ENCODE measurements at regions not wholly inside any gene's neighbourhood (a gene's known extent, or its start where the extent isn't known, plus 50 kb on each side); places are given as distances from the start of the nearest gene placed in this dataset.

GRCh38 chr6:133707456-133707855, 181.5 kb upstream of the TCF21 start:
- no peak overlapping the region for H3K9ac ChIP-seq
- H4K20me1 ChIP-seq (ENCODE audit: insufficient read depth), result no peaks in the 10 kb centered on the region
- DNase-seq, result no peak
- no peaks in the 10 kb centered on the region for H3K36me3 ChIP-seq (replicated peaks in 1 of 2; ENCODE audit: control insufficient read depth in 1 of 2, insufficient read depth in 2 of 2, low read length in 1 of 2)
- no peaks in the 10 kb centered on the region for H3K9me3 ChIP-seq
- no peak overlapping the region for H3K27ac ChIP-seq (ENCODE audit: low read depth in 2 of 2, low read length in 1 of 2)
- H3K4me3 ChIP-seq (ENCODE audit: low read depth in 2 of 2, low read length in 1 of 2), result no peak overlapping the region
- no peaks in the 10 kb centered on the region for H3K79me2 ChIP-seq (ENCODE audit: insufficient read depth)
- TF ChIP-seq ZBTB33 (IDR thresholded peaks at IDR 0.05; ENCODE audit: borderline replicate concordance, low read depth) (no peak), RCOR1 (IDR thresholded peaks at IDR 0.05; ENCODE audit: low read length) (no peak), MXI1 (IDR thresholded peaks at IDR 0.05; ENCODE audit: low read depth, low read length) (no peak), JUND (IDR thresholded peaks at IDR 0.05) (no peak), IRF3 (IDR thresholded peaks at IDR 0.05; ENCODE audit: low read depth, low read length) (no peak), YY1 (IDR thresholded peaks at IDR 0.05; ENCODE audit: low read depth) (no peak), NFIC (IDR thresholded peaks at IDR 0.05; ENCODE audit: borderline replicate concordance) (no peak), POLR2AphosphoS5 (IDR thresholded peaks at IDR 0.05; ENCODE audit: low read depth, low read length) (no peak), EP300 (IDR thresholded peaks at IDR 0.05; ENCODE audit: borderline replicate concordance in 1 of 2, low read depth in 1 of 2, low read length in 1 of 2) (no peak), TEAD4 (IDR thresholded peaks at IDR 0.05; ENCODE audit: borderline replicate concordance, insufficient read depth) (no peak), FOSL2 (IDR thresholded peaks at IDR 0.05; ENCODE audit: borderline replicate concordance, low read depth) (no peak), USF2 (IDR thresholded peaks at IDR 0.05; ENCODE audit: borderline replicate concordance, low read depth, low read length) (no peak), TCF12 (IDR thresholded peaks at IDR 0.05) (no peak), MAX (IDR thresholded peaks at IDR 0.05; ENCODE audit: low read depth) (no peak), TAF1 (IDR thresholded peaks at IDR 0.05; ENCODE audit: borderline replicate concordance, low read depth, low read length) (no peak), MEF2A (IDR thresholded peaks at IDR 0.05; ENCODE audit: borderline replicate concordance, low read depth) (no peak)
- no peak overlapping the region for H3K4me2 ChIP-seq
- H3K27me3 ChIP-seq (ENCODE audit: insufficient read depth), result no peaks in the 10 kb centered on the region; the same call in 1 of the 2 replicates
- no peak overlapping the region for H2AFZ ChIP-seq (ENCODE audit: low read depth)
- WGBS (ENCODE audit: low lambda C conversion rate), result 19% methylated on average over 4 of the region's 4 CpGs
- H3K9me2 ChIP-seq, result no peaks in the 10 kb centered on the region
- no peaks in the 10 kb centered on the region for H3F3A ChIP-seq (replicated peaks; ENCODE audit: insufficient read depth)
- no peaks in the 10 kb centered on the region for H3K4me1 ChIP-seq (ENCODE audit: control insufficient read depth in 1 of 2, insufficient read depth in 2 of 2, low read depth in 1 of 2, low read length in 1 of 2)
- ChIA-PET POLR2A (no interaction called here), CTCF (no interaction called here)
